ENCODE measurements at regions not wholly inside any gene's neighbourhood (a gene's known extent, or its start where the extent isn't known, plus 50 kb on each side); places are given as distances from the start of the nearest gene placed in this dataset.
"Not testable (repeated sequence)": the region's sequence is repeated elsewhere in the genome, so short reads cannot be mapped to it uniquely, and the experiment has no call there.

DNA sequence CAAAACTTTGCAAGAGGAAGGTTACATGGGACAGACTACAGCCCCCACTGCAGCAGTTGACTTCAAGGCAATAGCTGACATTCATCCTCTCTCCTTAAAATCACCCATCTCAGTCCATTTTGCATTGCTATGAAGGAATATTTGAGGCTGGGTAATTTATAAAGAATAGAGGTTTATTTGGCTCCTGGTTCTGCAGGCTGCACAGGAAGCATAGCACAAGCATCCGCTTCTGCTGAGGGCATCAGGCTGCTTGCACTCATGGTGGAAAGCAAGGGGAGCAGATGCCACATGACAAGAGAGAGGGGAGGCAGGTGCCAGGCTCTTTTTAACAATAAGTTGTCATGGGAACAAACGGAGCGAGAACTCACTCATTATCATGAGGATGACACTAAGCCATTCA is 646.0 kb downstream of the ZEB2 start:
- Mint-ChIP-seq H3K9me3 (peaks cover 0 to 11% (median 3%) of the 10 kb centered on the region in 6 donors), H3K27me3 (ENCODE audit: low read depth in 3 of 3) (peaks cover 0 to 6% (median 0%) of the 10 kb centered on the region in 3 donors), H3K4me3 (no peak overlapping the region), H3K36me3 (peaks cover 0 to 6% (median 5%) of the 10 kb centered on the region in 3 donors), H3K4me1 (no peaks in the 10 kb centered on the region), H3K27ac (no peak overlapping the region)
- DNase-seq = no peak

DNA sequence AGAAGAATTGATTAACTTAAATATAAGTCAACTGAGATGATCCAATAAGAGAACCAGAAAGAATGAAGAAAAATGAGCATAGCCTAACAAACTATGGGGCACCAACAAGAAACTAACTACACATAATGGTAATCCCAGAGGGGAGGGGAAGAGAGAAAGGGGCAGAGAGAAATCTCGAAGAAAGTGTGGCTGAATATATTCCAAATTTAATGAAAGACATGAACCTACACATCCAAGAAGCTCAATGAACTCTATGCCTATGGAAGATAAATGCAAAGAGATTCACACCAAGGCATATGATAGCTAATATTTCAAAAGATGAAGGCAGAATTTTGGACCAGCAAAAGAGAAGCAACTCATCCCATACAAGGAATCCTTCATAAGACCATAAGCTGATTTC is 649.2 kb downstream of the ZEB2 start:
- no peak overlapping the region for H3K4me3 Mint-ChIP-seq
- no peak overlapping the region for H3K27ac Mint-ChIP-seq
- H3K4me1 Mint-ChIP-seq = no peaks in the 10 kb centered on the region
- H3K36me3 Mint-ChIP-seq = peaks cover 0 to 6% (median 5%) of the 10 kb centered on the region in 3 donors
- no peak for DNase-seq
- peaks cover 0 to 11% (median 3%) of the 10 kb centered on the region in 6 donors for H3K9me3 Mint-ChIP-seq
- peaks cover 0 to 1% (median 0%) of the 10 kb centered on the region in 3 donors for H3K27me3 Mint-ChIP-seq (ENCODE audit: low read depth in 3 of 3)

DNA sequence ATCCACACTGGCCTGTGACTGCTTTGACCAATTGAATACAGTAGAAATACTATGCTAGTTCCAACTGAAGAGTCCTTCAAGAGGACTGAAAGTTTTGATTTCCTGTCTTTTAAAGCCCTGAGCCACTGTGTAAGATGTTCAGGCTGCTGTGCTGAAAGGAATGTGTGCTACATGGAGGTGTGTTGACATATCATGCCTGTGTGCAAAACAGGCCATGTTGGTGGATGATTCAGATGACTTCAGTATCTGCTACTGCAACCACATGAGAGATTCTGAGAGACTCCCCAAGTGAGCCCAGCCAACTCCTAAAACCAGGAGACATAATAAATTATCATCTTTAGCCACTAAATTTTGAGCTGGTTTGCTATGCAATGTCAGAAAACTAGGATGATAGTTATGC is 662.9 kb downstream of the ZEB2 start:
- Mint-ChIP-seq H3K27me3 (ENCODE audit: low read depth in 3 of 3) (peaks cover 0 to 5% (median 2%) of the 10 kb centered on the region in 3 donors), H3K27ac (no peak overlapping the region), H3K9me3 (peaks cover 0 to 5% (median 0%) of the 10 kb centered on the region in 6 donors), H3K36me3 (no peaks in the 10 kb centered on the region), H3K4me1 (no peaks in the 10 kb centered on the region), H3K4me3 (no peak overlapping the region)
- no peak for DNase-seq

DNA sequence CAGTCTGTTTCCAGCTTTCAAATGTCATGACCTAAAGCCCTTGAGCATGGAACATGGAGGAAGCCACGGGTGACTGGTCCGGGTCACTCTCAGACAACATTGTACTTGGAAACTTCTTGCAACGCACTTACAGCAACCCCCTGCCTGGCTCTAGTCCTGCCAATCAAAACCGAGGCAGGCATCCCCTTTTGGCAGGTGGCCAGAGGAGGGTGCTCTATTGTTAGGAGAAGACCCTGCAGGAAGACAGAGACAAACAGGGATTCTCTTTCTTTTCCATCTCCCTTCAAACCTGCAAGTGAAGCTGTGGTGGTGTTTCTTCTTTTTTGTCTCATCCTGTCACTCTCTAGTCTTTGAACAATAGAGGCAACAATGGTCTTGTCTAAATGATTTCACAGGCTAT is 667.2 kb downstream of the ZEB2 start:
- no peaks in the 10 kb centered on the region for H3K36me3 Mint-ChIP-seq
- H3K4me1 Mint-ChIP-seq = no peaks in the 10 kb centered on the region
- peaks cover 0 to 5% (median 5%) of the 10 kb centered on the region in 3 donors for H3K27me3 Mint-ChIP-seq (ENCODE audit: low read depth in 3 of 3)
- H3K4me3 Mint-ChIP-seq = no peak overlapping the region
- no peak for DNase-seq
- H3K27ac Mint-ChIP-seq = no peak overlapping the region
- H3K9me3 Mint-ChIP-seq = no peaks in the 10 kb centered on the region

DNA sequence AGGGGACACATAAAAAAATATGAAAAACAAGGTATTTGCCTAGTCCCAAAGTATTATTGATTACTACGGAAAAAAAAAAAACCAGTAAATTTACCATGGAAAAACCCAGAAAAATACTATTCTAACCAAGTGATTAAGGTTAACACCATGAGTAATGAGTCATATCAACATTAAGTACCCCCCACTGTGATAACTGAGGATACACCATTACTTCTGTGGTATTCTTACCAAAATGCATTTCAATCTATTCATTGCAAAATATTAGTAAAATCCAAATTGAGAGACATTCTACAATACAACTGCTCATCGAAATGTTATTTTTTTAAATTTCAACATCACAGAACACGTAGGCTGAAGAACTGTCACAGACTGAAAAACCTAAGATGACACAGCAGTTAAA is 669.8 kb downstream of the ZEB2 start:
- no peak for DNase-seq
- Mint-ChIP-seq H3K27ac (no peak overlapping the region), H3K4me3 (no peak overlapping the region), H3K4me1 (no peaks in the 10 kb centered on the region), H3K36me3 (no peaks in the 10 kb centered on the region), H3K27me3 (ENCODE audit: low read depth in 3 of 3) (peaks cover 2 to 15% (median 7%) of the 10 kb centered on the region in 3 donors), H3K9me3 (no peaks in the 10 kb centered on the region)

DNA sequence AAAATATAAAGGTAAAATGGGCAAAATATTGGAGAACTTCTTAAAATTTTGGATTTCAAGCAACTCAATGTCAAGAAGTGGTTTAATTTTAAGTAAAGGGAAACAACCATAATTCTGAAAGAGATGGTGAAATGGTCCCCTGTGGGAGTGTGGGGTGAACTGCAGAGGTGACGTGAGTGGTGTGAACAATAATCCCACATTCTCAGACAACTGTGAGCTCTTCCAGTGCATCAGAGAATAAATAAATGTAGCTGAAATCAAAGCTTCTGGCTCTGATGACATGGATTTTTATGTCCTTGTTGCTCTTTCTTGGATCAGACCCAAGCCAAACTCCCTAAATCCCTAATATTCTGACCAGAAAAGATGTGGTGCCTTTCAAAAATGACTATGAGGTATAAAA is 672.7 kb downstream of the ZEB2 start:
- Mint-ChIP-seq H3K36me3 (no peaks in the 10 kb centered on the region), H3K4me3 (no peak overlapping the region), H3K9me3 (no peaks in the 10 kb centered on the region), H3K27ac (no peak overlapping the region), H3K27me3 (ENCODE audit: low read depth in 3 of 3) (peaks cover 2 to 10% (median 7%) of the 10 kb centered on the region in 3 donors), H3K4me1 (no peaks in the 10 kb centered on the region)
- no peak for DNase-seq

DNA sequence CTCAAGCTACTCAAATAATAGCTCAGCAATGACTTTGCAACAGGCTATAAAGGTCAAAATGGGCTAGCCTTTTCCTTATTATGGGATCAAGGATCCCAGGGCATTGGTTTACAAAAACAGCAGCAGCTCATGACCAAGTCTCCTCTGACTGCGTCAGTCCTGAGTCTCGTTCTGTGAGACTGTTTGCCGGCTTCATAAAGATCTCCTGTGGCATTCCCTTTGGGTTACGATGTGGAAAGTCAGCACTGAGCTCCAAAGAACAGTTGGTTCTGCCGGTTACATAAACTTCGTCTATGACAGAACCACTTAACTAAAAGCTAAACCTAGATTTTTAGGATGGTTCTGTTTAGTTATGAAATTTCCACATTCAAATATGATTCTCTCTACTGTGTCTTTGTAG is 674.9 kb downstream of the ZEB2 start:
- Mint-ChIP-seq H3K4me3 (no peak overlapping the region), H3K4me1 (no peaks in the 10 kb centered on the region), H3K9me3 (no peaks in the 10 kb centered on the region), H3K27ac (no peak overlapping the region), H3K27me3 (ENCODE audit: low read depth in 3 of 3) (peaks cover 2 to 10% (median 7%) of the 10 kb centered on the region in 3 donors), H3K36me3 (no peaks in the 10 kb centered on the region)
- no peak for DNase-seq

DNA sequence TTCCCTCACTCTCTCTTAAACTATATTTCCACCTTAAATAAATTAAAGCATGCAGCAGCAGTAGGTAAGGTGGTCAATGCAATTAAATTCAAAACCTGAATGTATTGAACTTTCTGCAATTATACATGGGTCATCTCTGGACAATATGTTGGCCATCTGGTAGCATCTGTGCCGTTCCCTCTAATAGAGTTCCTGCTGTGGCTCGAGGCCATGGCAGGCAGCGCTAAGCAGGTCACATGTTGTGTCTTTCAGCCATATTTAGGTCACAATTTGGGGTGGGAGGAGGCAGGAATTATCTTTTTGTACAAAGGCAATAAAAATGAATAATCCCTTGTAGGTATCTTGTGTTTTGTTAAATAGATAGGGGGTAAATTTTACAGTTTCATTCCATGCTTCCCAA is 676.2 kb downstream of the ZEB2 start:
- H3K4me3 Mint-ChIP-seq = no peak overlapping the region
- DNase-seq = no peak
- peaks cover 2 to 10% (median 7%) of the 10 kb centered on the region in 3 donors for H3K27me3 Mint-ChIP-seq (ENCODE audit: low read depth in 3 of 3)
- H3K9me3 Mint-ChIP-seq = no peaks in the 10 kb centered on the region
- no peaks in the 10 kb centered on the region for H3K36me3 Mint-ChIP-seq
- no peaks in the 10 kb centered on the region for H3K4me1 Mint-ChIP-seq
- H3K27ac Mint-ChIP-seq = no peak overlapping the region

DNA sequence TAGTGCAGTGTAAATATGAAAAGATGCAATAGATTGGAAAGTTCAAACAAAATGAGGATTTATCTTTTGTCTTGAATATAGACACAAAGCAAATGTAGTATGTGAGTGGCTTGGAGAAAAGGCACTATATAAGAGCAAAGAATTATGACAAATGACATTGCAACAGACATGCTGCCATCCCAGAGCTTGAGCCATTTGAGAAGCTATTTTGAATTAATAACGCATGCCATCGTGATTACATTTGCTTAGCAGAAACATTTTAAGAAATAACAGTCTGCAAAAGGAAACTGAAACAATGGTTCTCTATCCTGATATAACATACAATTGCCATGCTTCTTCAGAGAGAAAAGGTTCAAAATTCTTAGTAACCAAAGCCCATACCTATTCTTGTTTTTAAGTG is 677.1 kb downstream of the ZEB2 start:
- H3K9me3 Mint-ChIP-seq = no peaks in the 10 kb centered on the region

DNA sequence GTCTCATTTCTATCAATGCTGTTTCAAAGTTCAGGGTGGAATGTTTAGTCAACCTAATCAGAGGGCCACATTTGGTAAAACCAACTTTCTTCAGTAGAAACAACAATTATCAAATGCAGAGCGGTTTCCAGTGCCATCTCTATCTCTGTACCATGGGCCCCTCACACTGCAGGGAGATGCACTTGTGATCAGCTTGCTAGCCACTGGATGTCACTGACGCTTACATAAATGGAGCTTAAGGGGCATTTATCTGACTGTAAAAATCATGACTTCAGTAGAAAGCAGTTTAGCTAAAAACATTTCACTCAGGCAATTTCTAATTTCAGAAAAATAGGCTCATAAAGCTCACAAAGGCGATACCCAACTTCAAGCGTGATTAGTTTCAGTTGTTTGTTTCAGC is 678.0 kb downstream of the ZEB2 start:
- Mint-ChIP-seq H3K27me3 (ENCODE audit: low read depth in 3 of 3) (peaks cover 2 to 12% (median 7%) of the 10 kb centered on the region in 3 donors), H3K36me3 (no peaks in the 10 kb centered on the region), H3K27ac (no peak overlapping the region), H3K9me3 (no peaks in the 10 kb centered on the region), H3K4me3 (no peak overlapping the region), H3K4me1 (no peaks in the 10 kb centered on the region)
- DNase-seq = no peak

More for the DNA sequence above, 677.1 kb downstream of the ZEB2 start:
- Mint-ChIP-seq H3K4me3 (no peak overlapping the region), H3K27ac (no peak overlapping the region), H3K4me1 (no peaks in the 10 kb centered on the region), H3K36me3 (no peaks in the 10 kb centered on the region), H3K27me3 (ENCODE audit: low read depth in 3 of 3) (peaks cover 2 to 12% (median 7%) of the 10 kb centered on the region in 3 donors)
- no peak for DNase-seq

DNA sequence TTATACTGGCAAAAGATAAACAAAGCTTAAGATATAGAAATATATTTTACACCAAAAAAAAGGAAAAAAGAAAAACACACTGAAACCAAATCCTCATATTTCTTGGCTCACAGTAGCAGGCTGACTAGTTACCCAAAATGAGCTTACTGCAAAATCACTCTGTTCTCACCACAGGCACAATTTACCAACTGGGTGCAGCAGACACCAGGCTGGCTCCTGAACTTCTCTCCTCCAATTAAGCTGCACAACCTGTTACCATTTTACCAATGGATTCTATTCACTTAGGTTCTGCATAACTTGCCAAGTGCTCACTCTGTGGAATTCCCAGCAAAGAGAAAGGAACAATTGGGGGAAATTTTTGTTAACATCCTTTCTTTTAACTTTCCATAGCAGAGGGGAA is 679.3 kb downstream of the ZEB2 start:
- Mint-ChIP-seq H3K27me3 (ENCODE audit: low read depth in 3 of 3) (peaks cover 0 to 9% (median 7%) of the 10 kb centered on the region in 3 donors), H3K4me1 (no peaks in the 10 kb centered on the region), H3K36me3 (no peaks in the 10 kb centered on the region), H3K27ac (no peak overlapping the region), H3K4me3 (no peak overlapping the region), H3K9me3 (no peaks in the 10 kb centered on the region)
- no peak for DNase-seq

DNA sequence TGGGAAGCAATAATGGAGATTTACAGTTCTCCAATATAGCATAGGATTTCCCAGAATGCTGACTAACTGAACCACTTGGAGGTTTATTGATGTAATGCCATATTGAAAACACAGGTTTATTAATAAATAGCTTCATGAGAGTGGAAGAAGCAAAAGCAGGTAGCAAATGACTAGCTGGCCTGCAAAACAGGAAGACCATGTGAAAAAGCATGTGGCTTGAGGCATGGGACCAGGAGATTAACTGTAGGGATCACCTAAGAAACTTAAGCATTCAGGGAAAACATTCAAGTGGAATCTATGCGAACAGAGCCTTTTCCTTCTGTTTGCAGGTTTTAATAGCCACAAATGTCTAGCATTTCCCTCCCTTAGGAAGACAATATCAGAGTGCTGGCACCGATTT is 679.7 kb downstream of the ZEB2 start:
- DNase-seq = no peak
- Mint-ChIP-seq H3K27me3 (ENCODE audit: low read depth in 3 of 3) (peaks cover 0 to 7% (median 3%) of the 10 kb centered on the region in 3 donors), H3K4me3 (no peak overlapping the region), H3K9me3 (no peaks in the 10 kb centered on the region), H3K27ac (no peak overlapping the region), H3K4me1 (no peaks in the 10 kb centered on the region), H3K36me3 (no peaks in the 10 kb centered on the region)

DNA sequence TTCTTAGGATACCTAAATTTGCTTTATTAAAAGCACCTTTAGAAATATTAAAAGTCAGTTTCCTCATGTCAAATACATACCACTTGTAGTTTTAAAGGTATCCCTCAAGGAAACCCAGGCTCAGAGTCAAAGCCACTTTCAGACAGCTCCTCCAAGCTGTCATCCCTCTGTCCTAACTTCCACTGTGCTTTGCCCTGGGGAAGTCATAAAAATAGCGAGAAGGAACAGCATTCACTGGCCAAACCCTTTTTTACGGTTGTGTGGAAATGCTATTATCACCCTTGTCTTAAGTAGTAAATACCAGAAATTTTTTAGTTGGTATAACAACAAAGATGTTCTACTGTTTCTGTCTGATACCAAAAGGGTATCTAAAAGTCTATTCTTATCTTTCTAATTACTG is 680.5 kb downstream of the ZEB2 start:
- H3K9me3 Mint-ChIP-seq = peaks cover 0 to 1% (median 0%) of the 10 kb centered on the region in 6 donors
- no peaks in the 10 kb centered on the region for H3K4me1 Mint-ChIP-seq
- DNase-seq = no peak
- peaks cover 0 to 7% (median 3%) of the 10 kb centered on the region in 3 donors for H3K27me3 Mint-ChIP-seq (ENCODE audit: low read depth in 3 of 3)
- no peaks in the 10 kb centered on the region for H3K36me3 Mint-ChIP-seq
- no peak overlapping the region for H3K27ac Mint-ChIP-seq
- H3K4me3 Mint-ChIP-seq = no peak overlapping the region

DNA sequence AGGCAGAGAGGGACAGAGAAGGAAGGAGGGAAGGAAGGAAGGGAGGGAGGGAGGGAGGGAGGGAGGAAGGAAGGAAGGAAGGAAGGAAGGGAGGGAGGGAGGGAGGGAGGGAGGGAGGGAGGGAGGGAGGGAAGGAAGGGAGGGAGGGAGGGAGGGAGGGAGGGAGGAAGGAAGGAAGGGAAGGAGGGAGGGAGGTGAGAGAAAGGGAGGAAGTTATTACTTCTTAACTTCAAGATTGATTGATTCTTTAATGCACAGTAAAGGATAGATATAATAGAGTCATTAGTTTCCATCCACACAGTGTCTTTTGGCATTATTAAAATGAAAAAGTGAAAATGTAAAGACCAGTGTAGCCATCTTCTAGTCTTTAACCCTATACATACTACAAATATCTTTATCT is 682.9 kb downstream of the ZEB2 start:
- DNase-seq = not testable (repeated sequence)

DNA sequence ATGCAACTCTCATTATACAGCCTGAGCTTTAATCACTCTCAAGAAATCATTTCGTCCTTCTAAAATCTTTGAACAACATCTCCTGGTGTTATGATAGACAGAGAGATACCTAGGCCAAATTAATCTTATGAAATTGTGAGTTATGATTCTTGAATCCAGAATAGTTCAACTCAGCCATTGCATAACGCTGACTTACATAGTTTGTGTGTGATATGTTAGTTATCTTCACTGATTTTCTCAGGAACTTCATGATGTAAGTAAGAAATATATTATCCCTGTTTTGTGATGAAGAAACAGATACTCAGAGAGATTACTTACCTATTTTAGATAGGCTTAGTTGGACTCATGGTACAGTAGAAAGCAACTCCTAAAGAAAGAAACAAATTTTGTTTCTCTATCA is 684.4 kb downstream of the ZEB2 start:
- Mint-ChIP-seq H3K4me1 (no peaks in the 10 kb centered on the region), H3K27ac (no peak overlapping the region), H3K9me3 (peaks cover 0 to 2% (median 0%) of the 10 kb centered on the region in 6 donors), H3K27me3 (ENCODE audit: low read depth in 3 of 3) (peaks cover 0 to 7% (median 0%) of the 10 kb centered on the region in 3 donors), H3K36me3 (no peaks in the 10 kb centered on the region), H3K4me3 (no peak overlapping the region)
- no peak for DNase-seq

More for the DNA sequence above, 682.9 kb downstream of the ZEB2 start:
- H3K27me3 Mint-ChIP-seq (ENCODE audit: low read depth in 3 of 3); H3K9me3 Mint-ChIP-seq; H3K4me1 Mint-ChIP-seq; H3K36me3 Mint-ChIP-seq; H3K4me3 Mint-ChIP-seq: not testable (repeated sequence)
- peak overlapping the region in 1 of 6 donors; percentile 29 for H3K27ac Mint-ChIP-seq
